ENCODE measurements at regions not wholly inside any gene's neighbourhood (a gene's known extent, or its start where the extent isn't known, plus 50 kb on each side); places are given as distances from the start of the nearest gene placed in this dataset.

GRCh38 chr11:104588446-104588845 lies 309.8 kb downstream of the CASP12 start:
- TF ChIP-seq CTCF (IDR thresholded peaks at IDR 0.05) (no peak), POLR2A (IDR thresholded peaks at IDR 0.05) (no peak), POLR2AphosphoS5 (IDR thresholded peaks at IDR 0.05) (no peak)

All from stomach (tissue), 4 donors.